WERI-Rb-1 (cell line): ENCODE measurements at regions not wholly inside any gene's neighbourhood (a gene's known extent, or its start where the extent isn't known, plus 50 kb on each side); places are given as distances from the start of the nearest gene placed in this dataset.

Source experiments
- DNase-seq: peaks from one replicate; pipeline ENCODE4 v3.0.0-alpha.2; 2020
- H3K27ac ChIP-seq: fragments of 250-450 bp; sonication (Bioruptor Pico); 2 replicates; pipeline ENCODE4 v1.5.1; 2020; ENCODE audit warnings: mild to moderate bottlenecking, moderate library complexity
- H3K27me3 ChIP-seq: fragments of 250-450 bp; sonication (Bioruptor Pico); 2 replicates; pipeline ENCODE4 v1.5.1; 2021; ENCODE audit warnings: mild to moderate bottlenecking, low read depth, moderate library complexity; ENCODE audit not compliant: insufficient read depth, severe bottlenecking
- H3K36me3 ChIP-seq: fragments of 250-450 bp; sonication (Bioruptor Pico); 2 replicates; pipeline ENCODE4 v1.5.1; 2020; ENCODE audit warnings: mild to moderate bottlenecking, moderate library complexity
- H3K4me3 ChIP-seq: 2 replicates; pipeline ENCODE4 v1.5.1; 2011; ENCODE audit warnings: low read depth, mild to moderate bottlenecking, control low read depth, low read length
- H3K9me3 ChIP-seq: fragments of 250-450 bp; sonication (Bioruptor Pico); 2 replicates; pipeline ENCODE4 v1.5.1; 2021; ENCODE audit warnings: mild to moderate bottlenecking, moderate library complexity; ENCODE audit not compliant: severe bottlenecking
- TF ChIP-seq, protein P1 (sequence below): IDR thresholded peaks from 2 replicates; pipeline ENCODE4 v1.5.1; 2011; ENCODE audit warnings: low read depth, mild to moderate bottlenecking, control low read depth, inconsistent platforms, low read length

- no peak overlapping the region for H3K4me3 ChIP-seq
- no peak overlapping the region for H3K27ac ChIP-seq
- no peaks in the 10 kb centered on the region for H3K27me3 ChIP-seq
- no peaks in the 10 kb centered on the region for H3K36me3 ChIP-seq
- no peaks in the 10 kb centered on the region for H3K9me3 ChIP-seq
- TF ChIP-seq, protein P1, sequence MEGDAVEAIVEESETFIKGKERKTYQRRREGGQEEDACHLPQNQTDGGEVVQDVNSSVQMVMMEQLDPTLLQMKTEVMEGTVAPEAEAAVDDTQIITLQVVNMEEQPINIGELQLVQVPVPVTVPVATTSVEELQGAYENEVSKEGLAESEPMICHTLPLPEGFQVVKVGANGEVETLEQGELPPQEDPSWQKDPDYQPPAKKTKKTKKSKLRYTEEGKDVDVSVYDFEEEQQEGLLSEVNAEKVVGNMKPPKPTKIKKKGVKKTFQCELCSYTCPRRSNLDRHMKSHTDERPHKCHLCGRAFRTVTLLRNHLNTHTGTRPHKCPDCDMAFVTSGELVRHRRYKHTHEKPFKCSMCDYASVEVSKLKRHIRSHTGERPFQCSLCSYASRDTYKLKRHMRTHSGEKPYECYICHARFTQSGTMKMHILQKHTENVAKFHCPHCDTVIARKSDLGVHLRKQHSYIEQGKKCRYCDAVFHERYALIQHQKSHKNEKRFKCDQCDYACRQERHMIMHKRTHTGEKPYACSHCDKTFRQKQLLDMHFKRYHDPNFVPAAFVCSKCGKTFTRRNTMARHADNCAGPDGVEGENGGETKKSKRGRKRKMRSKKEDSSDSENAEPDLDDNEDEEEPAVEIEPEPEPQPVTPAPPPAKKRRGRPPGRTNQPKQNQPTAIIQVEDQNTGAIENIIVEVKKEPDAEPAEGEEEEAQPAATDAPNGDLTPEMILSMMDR = no peak
- no peak for DNase-seq
Observed at GRCh38 chr6:22381845-22382544, 85.2 kb upstream of the PRL start.

GRCh38 chr6:22383016-22383415 is 86.2 kb upstream of the PRL start:
- Histone ChIP-seq H3K27ac (no peak overlapping the region), H3K9me3 (no peaks in the 10 kb centered on the region), H3K4me3 (no peak overlapping the region), H3K36me3 (no peaks in the 10 kb centered on the region), H3K27me3 (no peaks in the 10 kb centered on the region)
- TF ChIP-seq, protein P1 = no peak
- no peak for DNase-seq

DNA sequence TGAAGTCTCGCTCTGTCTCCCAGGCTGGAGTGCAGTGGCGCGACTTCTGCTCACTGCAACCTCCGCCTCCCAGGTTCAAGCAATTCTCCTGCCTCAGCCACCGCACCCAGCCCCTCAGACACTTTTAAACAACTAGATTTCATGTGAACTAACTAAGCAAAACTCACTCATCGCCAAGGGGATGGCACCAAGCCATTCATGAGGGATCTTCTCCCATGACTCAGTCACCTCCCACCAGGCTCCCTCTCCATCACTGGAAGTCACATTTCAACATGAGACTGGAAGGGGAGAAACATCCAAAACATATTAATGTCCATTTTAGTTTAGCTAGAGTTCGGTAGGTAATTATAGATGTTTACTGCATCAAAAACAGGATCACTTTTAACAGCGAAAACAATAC is 95.9 kb upstream of the PRL start:
- DNase-seq = no peak
- TF ChIP-seq, protein P1 = no peak

GRCh38 chr6:22394691-22395090 is 97.9 kb upstream of the PRL start:
- H3K36me3 ChIP-seq = no peaks in the 10 kb centered on the region
- TF ChIP-seq, protein P1 = no peak
- H3K9me3 ChIP-seq = no peaks in the 10 kb centered on the region
- no peaks in the 10 kb centered on the region for H3K27me3 ChIP-seq
- no peak overlapping the region for H3K4me3 ChIP-seq
- no peak overlapping the region for H3K27ac ChIP-seq
- no peak for DNase-seq

More for the DNA sequence above, 95.9 kb upstream of the PRL start:
- H3K9me3 ChIP-seq = no peaks in the 10 kb centered on the region
- H3K36me3 ChIP-seq = no peaks in the 10 kb centered on the region
- no peak overlapping the region for H3K27ac ChIP-seq
- no peaks in the 10 kb centered on the region for H3K27me3 ChIP-seq
- no peak overlapping the region for H3K4me3 ChIP-seq

GRCh38 chr6:22399693-22400092 is 102.9 kb upstream of the PRL start:
- no peaks in the 10 kb centered on the region for H3K36me3 ChIP-seq
- no peaks in the 10 kb centered on the region for H3K9me3 ChIP-seq
- H3K4me3 ChIP-seq = no peak overlapping the region
- TF ChIP-seq, protein P1 = no peak
- no peaks in the 10 kb centered on the region for H3K27me3 ChIP-seq
- DNase-seq = no peak
- H3K27ac ChIP-seq = no peak overlapping the region

- Histone ChIP-seq H3K9me3 (no peaks in the 10 kb centered on the region), H3K27ac (no peak overlapping the region), H3K36me3 (no peaks in the 10 kb centered on the region), H3K27me3 (no peaks in the 10 kb centered on the region), H3K4me3 (no peak overlapping the region)
- no peak for DNase-seq
- TF ChIP-seq, protein P1 = no peak
Observed at GRCh38 chr6:22401206-22401605, 104.4 kb upstream of the PRL start.
